GM18909 (cell line): ENCODE measurements at regions not wholly inside any gene's neighbourhood (a gene's known extent, or its start where the extent isn't known, plus 50 kb on each side); places are given as distances from the start of the nearest gene placed in this dataset.
A peak's percentile ranks its signal among the peaks of the same experiment; 100 is the strongest.
"Not testable (repeated sequence)": the region's sequence is repeated elsewhere in the genome, so short reads cannot be mapped to it uniquely, and the experiment has no call there.

Experiments
- ATAC-seq: cut with Tn5 transposase; IDR thresholded peaks from one replicate; pipeline ENCODE4 v1.9.1; 2021; ENCODE audit warnings: mild to moderate bottlenecking; ENCODE audit not compliant: unreplicated experiment, poor library complexity

- ATAC-seq = no peak
Observed at GRCh38 chr1:114270718-114271117, 117.0 kb upstream of the SYT6 start.

GRCh38 chr1:114270282-114270681 is 116.6 kb upstream of the SYT6 start:
- ATAC-seq = no peak

GRCh38 chr1:114269539-114269938 is 115.9 kb upstream of the SYT6 start:
- no peak for ATAC-seq

GRCh38 chr1:114263343-114263742 is 109.7 kb upstream of the SYT6 start:
- peak; percentile 96 for ATAC-seq

GRCh38 chr1:114262337-114262736 is 108.7 kb upstream of the SYT6 start:
- no peak for ATAC-seq

GRCh38 chr1:114260805-114261484 is 107.3 kb upstream of the SYT6 start:
- ATAC-seq = no peak

- ATAC-seq = no peak
Observed at GRCh38 chr1:114259511-114260160, 106.0 kb upstream of the SYT6 start.

- ATAC-seq = no peak
Observed at GRCh38 chr1:114258633-114259032, 105.0 kb upstream of the SYT6 start.

- ATAC-seq = no peak
Observed at GRCh38 chr1:114258074-114258473, 104.4 kb upstream of the SYT6 start.

GRCh38 chr1:114257554-114257953 is 103.9 kb upstream of the SYT6 start:
- ATAC-seq = no peak

GRCh38 chr1:114253900-114254299 is 100.2 kb upstream of the SYT6 start:
- ATAC-seq = no peak

GRCh38 chr1:114251573-114251939 is 97.9 kb upstream of the SYT6 start:
- no peak for ATAC-seq

GRCh38 chr1:114250683-114251572 is 97.3 kb upstream of the SYT6 start:
- no peak for ATAC-seq

GRCh38 chr1:114249691-114250090 is 96.0 kb upstream of the SYT6 start:
- ATAC-seq = no peak

- ATAC-seq = no peak
Observed at GRCh38 chr1:114248162-114248561, 94.5 kb upstream of the SYT6 start.

- not testable (repeated sequence) for ATAC-seq
Observed at GRCh38 chr1:114242531-114243210, 89.0 kb upstream of the SYT6 start.

- no peak for ATAC-seq
Observed at GRCh38 chr1:114238053-114238452, 84.4 kb upstream of the SYT6 start.

GRCh38 chr1:114236517-114236916 is 82.8 kb upstream of the SYT6 start:
- ATAC-seq = no peak

GRCh38 chr1:114235960-114236359 is 82.3 kb upstream of the SYT6 start:
- ATAC-seq = no peak

- no peak for ATAC-seq
Observed at GRCh38 chr1:114235281-114235680, 81.6 kb upstream of the SYT6 start.
